K562 (cell line): ENCODE measurements at regions not wholly inside any gene's neighbourhood (a gene's known extent, or its start where the extent isn't known, plus 50 kb on each side); places are given as distances from the start of the nearest gene placed in this dataset.

Experiments
- ATAC-seq: fragments of 200-7000 bp; cut with Tn5 transposase; 3 replicates; pipeline ENCODE4 v1.9.1; 2020; ENCODE audit warnings: moderate library complexity
- BruUV-seq: library from RNA; stranded (reverse); fragments of 400-500 nt; replicated peaks from 2 replicates; lab custom pipeline; 2021; lab: Mats Ljungman, UMichigan
- CTCF ChIA-PET: fragments of 300-600 bp; formaldehyde crosslinking; extraction: SDS; loops from one replicate; lab custom pipeline; 2021; ENCODE audit warnings: low intra/inter-chr PET ratio; lab: Yijun Ruan, JAX
- POLR2A ChIA-PET: fragments of 300-600, 350-650 bp; sonication (Branson Sonifier 250); formaldehyde crosslinking; extraction: SDS; loops from one replicate; lab custom pipeline; 2021; ENCODE audit warnings: antibody characterized with exemption, inconsistent platforms; lab: Yijun Ruan, JAX
- DNase-seq, 4 experiments: peaks; one replicate each; pipeline versions ENCODE4 v3.0.0 to v3.0.0-alpha.2; 2011 to 2018; ENCODE audit warnings: low spot score in 3 of 4, mixed read lengths in 3 of 4; ENCODE audit errors: extremely low read depth in 1 of 4
- FAIRE-seq: peaks from 2 replicates; lab custom pipeline; 2011; peaks lifted over from hg19 to GRCh38; lab: Jason Lieb, UNC
- H2AFZ ChIP-seq: 2 replicates; pipeline ENCODE4 v1.6.0; 2011; ENCODE audit warnings: low read depth, low read length, control low read depth, inconsistent platforms
- H3K27ac ChIP-seq: fragments of 200-600 bp; 3 replicates; pipeline ENCODE4 v1.8.0; 2011; ENCODE audit warnings: low read depth, mild to moderate bottlenecking, control low read depth, inconsistent platforms, low read length, moderate library complexity, mixed read lengths; ENCODE audit errors: extremely low read depth
- H3K27me3 ChIP-seq, 2 experiments: fragments of 300-600 bp in 1 of 2; 2 replicates in 1 of 2; 3 replicates in 1 of 2; pipeline versions ENCODE4 v1.6.0 to v1.8.0; 2011; ENCODE audit warnings: inconsistent platforms in 2 of 2, low read length in 2 of 2, mild to moderate bottlenecking in 1 of 2, mixed read lengths in 1 of 2, moderate library complexity in 1 of 2; ENCODE audit not compliant: control insufficient read depth in 2 of 2, insufficient read depth in 2 of 2
- H3K36me3 ChIP-seq: fragments of 300-600 bp; 3 replicates; pipeline ENCODE4 v1.8.0; 2011; ENCODE audit warnings: mild to moderate bottlenecking, low read length, inconsistent platforms; ENCODE audit not compliant: control insufficient read depth, insufficient read depth
- H3K4me1 ChIP-seq, 2 experiments: fragments of 200-600 bp in 1 of 2; replicated peaks in 1 of 2; 2 replicates in 1 of 2; 3 replicates in 1 of 2; pipeline versions ENCODE4 v1.5.1 to v1.8.0; 2011; ENCODE audit warnings: inconsistent platforms in 2 of 2, low read length in 2 of 2, mild to moderate bottlenecking in 1 of 2, mixed read lengths in 1 of 2, moderate library complexity in 1 of 2; ENCODE audit not compliant: control insufficient read depth in 2 of 2, insufficient read depth in 2 of 2
- H3K4me2 ChIP-seq: 2 replicates; pipeline ENCODE4 v1.6.1; 2011; ENCODE audit warnings: low read length, control low read depth, inconsistent platforms, mixed read lengths; ENCODE audit not compliant: insufficient read depth
- H3K4me3 ChIP-seq: fragments of 200-600 bp; sonication (generic), shearing (Covaris generic); 2 replicates; pipeline ENCODE4 v1.5.1; 2016; ENCODE audit warnings: control low read depth, inconsistent platforms
- H3K79me2 ChIP-seq: fragments of 200-600 bp; 3 replicates; pipeline ENCODE4 v1.8.0; 2011; ENCODE audit warnings: low read length, inconsistent platforms; ENCODE audit not compliant: control insufficient read depth, insufficient read depth
- H3K9ac ChIP-seq, 2 experiments: 2 replicates each; pipeline versions ENCODE4 v1.6.0 to v1.6.1; 2011; ENCODE audit warnings: low read depth in 2 of 2, low read length in 2 of 2, control low read depth in 1 of 2, inconsistent platforms in 1 of 2, mild to moderate bottlenecking in 1 of 2, mixed read lengths in 1 of 2; ENCODE audit not compliant: insufficient read depth in 1 of 2
- H3K9me1 ChIP-seq: one replicate; pipeline ENCODE4 v1.6.0; 2011; ENCODE audit warnings: inconsistent platforms, mild to moderate bottlenecking, low read length, moderate library complexity; ENCODE audit not compliant: control insufficient read depth, insufficient read depth
- H3K9me3 ChIP-seq: replicated peaks from 2 replicates; pipeline ENCODE4 v1.5.1; 2011; ENCODE audit warnings: low read depth, low read length, inconsistent platforms; ENCODE audit not compliant: control insufficient read depth, insufficient read depth
- H4K20me1 ChIP-seq: replicated peaks from 2 replicates; pipeline ENCODE4 v1.6.1; 2011; ENCODE audit warnings: low read length, inconsistent platforms, mixed read lengths; ENCODE audit not compliant: control insufficient read depth, insufficient read depth
- ATF3 ChIP-seq, 2 experiments: fragments of 450-650 bp in 1 of 2; sonication (generic) in 1 of 2; formaldehyde crosslinking in 1 of 2; IDR thresholded peaks in 1 of 2; conservative IDR thresholded peaks in 1 of 2; 2 replicates each; pipeline versions ENCODE4 v1.6.1 to v1.8.1; 2016 to 2023; ENCODE audit warnings: mild to moderate bottlenecking in 2 of 2, moderate library complexity in 2 of 2, inconsistent platforms in 1 of 2, missing genetic modification reagents in 1 of 2
- CAMTA2 ChIP-seq: fragments of 250-450 bp; sonication (Bioruptor Pico); conservative IDR thresholded peaks from 2 replicates; pipeline ENCODE4 v1.5.1; 2022
- ETS2 ChIP-seq: IDR thresholded peaks from 2 replicates; pipeline ENCODE4 v1.6.1; 2016; ENCODE audit warnings: borderline replicate concordance, missing genetic modification characterization, mild to moderate bottlenecking, moderate library complexity, missing compliant biosample characterization; ENCODE audit not compliant: poor library complexity, severe bottlenecking
- FOXP1 ChIP-seq: sonication (generic); formaldehyde crosslinking; IDR thresholded peaks from 2 replicates; pipeline ENCODE4 v1.8.0; 2022; ENCODE audit warnings: mild to moderate bottlenecking, missing genetic modification reagents
- HDAC6 ChIP-seq: IDR thresholded peaks from 2 replicates; pipeline ENCODE4 v1.6.1; 2012; ENCODE audit warnings: low read depth, mild to moderate bottlenecking, control low read depth, inconsistent platforms, low read length, moderate library complexity
- HOXB6 ChIP-seq: fragments of 250-450 bp; sonication (Bioruptor Pico); IDR thresholded peaks from 2 replicates; pipeline ENCODE4 v1.5.1; 2022; ENCODE audit warnings: mild to moderate bottlenecking, borderline replicate concordance
- KLF6 ChIP-seq: fragments of 250-450 bp; sonication (Bioruptor Pico); IDR thresholded peaks from 2 replicates; pipeline ENCODE4 v1.4.0; 2020; ENCODE audit warnings: mild to moderate bottlenecking, moderate library complexity, borderline replicate concordance
- NRF1 ChIP-seq, 2 experiments: fragments of 450-650 bp; IDR thresholded peaks in 1 of 2; conservative IDR thresholded peaks in 1 of 2; 2 replicates each; pipeline ENCODE4 v1.6.1; 2014; ENCODE audit warnings: mild to moderate bottlenecking in 2 of 2
- POLR2H ChIP-seq: IDR thresholded peaks from 2 replicates; pipeline ENCODE4 v1.6.1; 2016; ENCODE audit warnings: missing genetic modification characterization, low read depth, mild to moderate bottlenecking, control low read depth, missing compliant biosample characterization, moderate library complexity
- PTBP1 ChIP-seq: fragments of 200-400 bp; formaldehyde crosslinking; IDR thresholded peaks from 2 replicates; pipeline ENCODE4 v1.6.1; 2017; ENCODE audit warnings: low read depth, low read length
- RBFOX2 ChIP-seq: fragments of 200-400 bp; formaldehyde crosslinking; IDR thresholded peaks from 2 replicates; pipeline ENCODE4 v1.6.1; 2017; ENCODE audit warnings: low read depth, mild to moderate bottlenecking, low read length, moderate library complexity
- TAF15 ChIP-seq: fragments of 200-400 bp; formaldehyde crosslinking; IDR thresholded peaks from 2 replicates; pipeline ENCODE4 v1.6.1; 2017; ENCODE audit warnings: mild to moderate bottlenecking, low read depth, low read length, moderate library complexity
- ZBTB26 ChIP-seq: fragments of 450-650 bp; formaldehyde crosslinking; IDR thresholded peaks from 2 replicates; pipeline ENCODE4 v1.4.0; 2022; ENCODE audit warnings: missing genetic modification characterization
- ZNF354B ChIP-seq: fragments of 250-450 bp; sonication (Bioruptor Pico); IDR thresholded peaks from 2 replicates; pipeline ENCODE4 v1.4.0; 2020
- ZNF384 ChIP-seq: IDR thresholded peaks from 2 replicates; pipeline ENCODE4 v1.6.1; 2012; ENCODE audit warnings: low read depth, low read length, improper control_type of control experiment
- ZNF766 ChIP-seq: fragments of 200-800 bp; sonication (Bioruptor generic); conservative IDR thresholded peaks from 2 replicates; pipeline ENCODE4 v1.6.1; 2016; ENCODE audit warnings: missing genetic modification characterization, missing compliant biosample characterization
- ZNF780A ChIP-seq: fragments of 250-450 bp; sonication (Bioruptor Pico); IDR thresholded peaks from 2 replicates; pipeline ENCODE4 v1.5.0; 2021; ENCODE audit warnings: mild to moderate bottlenecking
- in situ Hi-C: fragments of 300-500 bp; cut with MboI; formaldehyde crosslinking; loops from 4 replicates; pipeline ENCODE4 v1.15.0; 2018; ENCODE audit warnings: inconsistent platforms, mixed read lengths
- intact Hi-C: fragments of 100-400 bp; cut with micrococcal nuclease; formaldehyde crosslinking; loops from 2 replicates; pipeline ENCODE4 v1.14.2; 2022
- TF ChIP-seq, protein P1 (sequence below): sonication (generic); formaldehyde crosslinking; IDR thresholded peaks from 2 replicates; pipeline ENCODE4 v1.8.0; 2023; ENCODE audit warnings: mild to moderate bottlenecking, missing genetic modification reagents

DNA sequence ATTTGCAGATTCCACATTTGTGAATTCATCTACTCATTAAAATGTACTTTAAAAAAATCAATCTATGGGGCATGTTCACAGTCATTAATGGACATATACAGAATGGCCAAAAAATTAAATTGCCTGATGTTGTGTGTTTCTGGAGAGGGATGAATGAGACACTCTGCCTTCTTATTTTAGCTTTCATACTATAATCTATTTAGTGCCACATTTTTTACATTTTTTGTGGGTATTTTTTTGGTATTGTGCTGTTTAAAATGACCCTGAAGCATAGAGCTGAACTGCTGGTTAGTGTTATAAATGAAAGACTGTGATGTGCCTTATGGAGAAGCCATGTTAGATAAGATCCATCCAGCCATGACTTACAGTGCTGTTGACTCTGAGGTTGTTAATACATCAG is 961.8 kb upstream of the LRRN3 start:
- FAIRE-seq: no peak
- TF ChIP-seq HDAC6: no peak
- no peak for TF ChIP-seq ZNF766 (CRISPR knock-in tag)
- no peak for TF ChIP-seq ZNF384
- no peak for TF ChIP-seq CAMTA2
- no peak for TF ChIP-seq ZNF354B (CRISPR knock-in tag)
- no peak for TF ChIP-seq NRF1 (conservative IDR thresholded peaks at IDR 0.05 in 1 of 2, IDR thresholded peaks at IDR 0.05 in 1 of 2)
- no peak for TF ChIP-seq HOXB6 (CRISPR knock-in tag)
- TF ChIP-seq, protein P1, sequence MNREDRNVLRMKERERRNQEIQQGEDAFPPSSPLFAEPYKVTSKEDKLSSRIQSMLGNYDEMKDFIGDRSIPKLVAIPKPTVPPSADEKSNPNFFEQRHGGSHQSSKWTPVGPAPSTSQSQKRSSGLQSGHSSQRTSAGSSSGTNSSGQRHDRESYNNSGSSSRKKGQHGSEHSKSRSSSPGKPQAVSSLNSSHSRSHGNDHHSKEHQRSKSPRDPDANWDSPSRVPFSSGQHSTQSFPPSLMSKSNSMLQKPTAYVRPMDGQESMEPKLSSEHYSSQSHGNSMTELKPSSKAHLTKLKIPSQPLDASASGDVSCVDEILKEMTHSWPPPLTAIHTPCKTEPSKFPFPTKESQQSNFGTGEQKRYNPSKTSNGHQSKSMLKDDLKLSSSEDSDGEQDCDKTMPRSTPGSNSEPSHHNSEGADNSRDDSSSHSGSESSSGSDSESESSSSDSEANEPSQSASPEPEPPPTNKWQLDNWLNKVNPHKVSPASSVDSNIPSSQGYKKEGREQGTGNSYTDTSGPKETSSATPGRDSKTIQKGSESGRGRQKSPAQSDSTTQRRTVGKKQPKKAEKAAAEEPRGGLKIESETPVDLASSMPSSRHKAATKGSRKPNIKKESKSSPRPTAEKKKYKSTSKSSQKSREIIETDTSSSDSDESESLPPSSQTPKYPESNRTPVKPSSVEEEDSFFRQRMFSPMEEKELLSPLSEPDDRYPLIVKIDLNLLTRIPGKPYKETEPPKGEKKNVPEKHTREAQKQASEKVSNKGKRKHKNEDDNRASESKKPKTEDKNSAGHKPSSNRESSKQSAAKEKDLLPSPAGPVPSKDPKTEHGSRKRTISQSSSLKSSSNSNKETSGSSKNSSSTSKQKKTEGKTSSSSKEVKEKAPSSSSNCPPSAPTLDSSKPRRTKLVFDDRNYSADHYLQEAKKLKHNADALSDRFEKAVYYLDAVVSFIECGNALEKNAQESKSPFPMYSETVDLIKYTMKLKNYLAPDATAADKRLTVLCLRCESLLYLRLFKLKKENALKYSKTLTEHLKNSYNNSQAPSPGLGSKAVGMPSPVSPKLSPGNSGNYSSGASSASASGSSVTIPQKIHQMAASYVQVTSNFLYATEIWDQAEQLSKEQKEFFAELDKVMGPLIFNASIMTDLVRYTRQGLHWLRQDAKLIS (CRISPR knock-in tag): no peak
- TF ChIP-seq TAF15: no peak
- no peak for TF ChIP-seq PTBP1
- TF ChIP-seq POLR2H (tag): no peak
- TF ChIP-seq RBFOX2: no peak
- TF ChIP-seq ZBTB26: no peak
- TF ChIP-seq KLF6 (CRISPR knock-in tag): no peak
- TF ChIP-seq ETS2 (tag): no peak
- no peak for TF ChIP-seq ATF3 (IDR thresholded peaks at IDR 0.05)
- TF ChIP-seq ATF3 (CRISPR knock-in tag; conservative IDR thresholded peaks at IDR 0.05): no peak
- no peak for TF ChIP-seq ZNF780A (CRISPR knock-in tag)
- no peak for TF ChIP-seq FOXP1 (CRISPR knock-in tag)

More for the DNA sequence above, 961.8 kb upstream of the LRRN3 start:
- DNase-seq (no peak), ATAC-seq (no peak)
- Histone ChIP-seq H3K9ac (no peak overlapping the region), H3K9me3 (no peaks in the 10 kb centered on the region; the same call in 1 of the 2 replicates), H3K27ac (no peak overlapping the region), H2AFZ (no peak overlapping the region), H3K79me2 (no peaks in the 10 kb centered on the region), H3K4me1 (no peaks in the 10 kb centered on the region), H3K27me3 (no peaks in the 10 kb centered on the region), H3K4me3 (no peak overlapping the region), H4K20me1 (no peaks in the 10 kb centered on the region), H3K4me2 (no peak overlapping the region), H3K36me3 (no peaks in the 10 kb centered on the region), H3K9me1 (no peaks in the 10 kb centered on the region)
- in situ Hi-C loops: no loop called here
- CTCF ChIA-PET: no interaction called here
- BruUV-seq: no TSS peak
- POLR2A ChIA-PET: no interaction called here
- intact Hi-C loops: no loop called here
